GM11168 (cell line): ENCODE measurements at regions not wholly inside any gene's neighbourhood (a gene's known extent, or its start where the extent isn't known, plus 50 kb on each side); places are given as distances from the start of the nearest gene placed in this dataset.

Experiments used
- in situ Hi-C: fragments of 300-500 bp; cut with MboI; formaldehyde crosslinking; loops from one replicate; pipeline ENCODE4 v1.12.0; 2022; ENCODE audit warnings: low sequenced_read_pairs; ENCODE audit not compliant: unreplicated experiment

GRCh38 chr5:167863883-167864282, 427.6 kb upstream of the WWC1 start:
- in situ Hi-C loops = no loop called here

- in situ Hi-C loops = no loop called here
Measured at GRCh38 chr5:167864801-167865200, 426.6 kb upstream of the WWC1 start.

DNA sequence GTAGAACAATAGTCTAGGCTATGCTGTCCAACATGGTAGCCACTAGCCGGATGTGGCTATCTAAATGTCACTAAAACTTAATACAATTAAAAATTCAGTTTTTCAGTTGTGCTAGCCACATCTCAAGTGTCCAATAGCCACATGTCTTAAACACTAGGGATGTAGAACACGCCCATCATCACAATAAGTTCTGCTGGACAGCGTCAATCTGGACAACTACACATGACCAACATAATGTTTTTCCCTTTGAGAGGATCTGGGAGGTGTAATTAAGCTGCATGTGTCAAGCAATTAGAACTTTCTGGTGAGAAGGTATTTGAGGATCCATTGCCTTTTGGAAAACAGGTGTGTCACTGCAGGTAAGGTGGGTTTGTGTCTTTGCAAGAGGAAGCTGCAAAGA, 424.6 kb upstream of the WWC1 start:
- in situ Hi-C loops = no loop called here

DNA sequence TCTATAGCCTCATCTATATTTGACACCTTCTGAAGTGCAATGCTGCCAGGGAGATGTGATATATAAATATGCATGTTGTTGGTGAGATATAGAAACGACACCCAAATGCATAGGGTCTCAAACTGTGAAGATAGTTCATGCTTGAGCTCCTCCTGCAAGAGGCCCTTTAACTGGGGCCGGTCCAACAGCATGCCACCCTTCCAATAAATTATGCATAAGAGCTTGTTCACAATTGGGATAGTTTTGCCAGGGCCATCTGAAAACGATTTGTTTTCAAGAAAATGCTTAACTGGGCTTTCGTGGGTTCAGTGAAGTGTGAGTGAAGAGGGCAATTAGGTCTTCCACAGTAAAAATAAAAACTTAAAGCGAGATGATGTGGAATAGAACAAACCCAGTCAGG, 424.2 kb upstream of the WWC1 start:
- in situ Hi-C loops = no loop called here

DNA sequence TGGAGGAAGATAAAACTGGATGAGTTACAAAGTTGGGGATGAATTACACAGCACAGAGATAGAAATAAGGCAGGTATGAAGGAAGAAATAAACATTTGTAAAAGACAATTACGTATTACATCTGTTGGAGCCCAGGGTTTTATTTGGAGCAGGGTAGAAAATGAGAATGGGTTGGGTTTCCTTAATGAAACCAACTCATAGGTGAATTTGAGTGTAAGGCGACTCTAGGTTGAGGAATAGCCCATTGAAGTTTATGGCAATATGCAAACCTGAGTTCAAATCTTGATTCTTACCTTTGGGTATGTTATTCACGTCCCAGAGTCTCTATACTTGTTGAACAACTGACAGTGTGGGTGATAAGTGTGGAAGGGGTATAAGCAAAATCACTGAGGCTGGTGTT, 422.3 kb upstream of the WWC1 start:
- in situ Hi-C loops = no loop called here

GRCh38 chr5:167870055-167870454, 421.4 kb upstream of the WWC1 start:
- in situ Hi-C loops = no loop called here

GRCh38 chr5:167871091-167871490, 420.4 kb upstream of the WWC1 start:
- in situ Hi-C loops = no loop called here

DNA sequence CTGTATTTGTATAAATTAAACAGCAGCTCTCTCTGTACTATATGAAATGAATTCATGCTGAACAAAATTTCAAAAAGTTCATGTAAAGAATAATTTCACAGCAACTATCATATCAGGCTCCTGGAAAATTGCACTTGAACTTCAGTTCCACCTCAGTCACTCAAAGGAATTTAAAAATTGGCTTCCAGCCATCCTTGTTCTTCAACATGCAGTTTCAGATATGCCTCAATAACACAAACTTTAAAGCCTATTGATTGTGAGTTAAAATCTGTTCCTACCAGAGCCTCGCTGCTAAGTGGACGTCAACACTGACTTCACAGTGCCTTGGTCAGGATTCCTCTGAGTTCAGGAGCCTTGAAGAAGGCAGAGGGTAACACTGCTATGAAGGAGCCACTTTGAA, 418.7 kb upstream of the WWC1 start:
- in situ Hi-C loops = no loop called here

DNA sequence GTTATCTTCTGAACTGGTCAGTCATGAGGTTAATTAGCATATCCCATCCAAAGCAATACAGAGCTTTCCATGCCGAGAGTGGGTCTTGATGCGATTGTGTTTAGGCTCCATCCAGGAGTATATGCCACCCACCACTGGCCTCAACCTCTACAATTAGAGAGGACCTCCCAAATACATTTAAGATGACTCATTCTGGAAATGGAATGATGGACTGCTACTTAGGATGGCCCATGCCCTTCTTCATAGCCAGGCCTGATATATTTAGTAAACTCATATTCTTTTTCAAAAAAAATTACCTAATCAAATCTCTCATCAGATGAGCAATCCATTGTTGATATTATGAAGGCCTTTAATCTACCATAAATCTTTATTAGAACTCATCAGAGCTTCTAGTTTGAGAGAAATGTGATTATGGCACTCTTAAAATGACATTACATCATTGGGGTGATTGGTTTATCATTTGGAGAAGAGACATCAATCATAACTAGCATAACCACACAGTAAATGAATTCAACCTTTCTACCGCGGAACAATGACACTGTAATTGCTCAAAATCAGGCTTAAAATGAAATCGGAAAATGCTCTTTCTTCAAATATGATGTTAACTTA, 414.2 kb upstream of the WWC1 start:
- in situ Hi-C loops = no loop called here

GRCh38 chr5:167877924-167878323, 413.5 kb upstream of the WWC1 start:
- in situ Hi-C loops = no loop called here

- in situ Hi-C loops = no loop called here
Measured at GRCh38 chr5:167880420-167880819, 411.0 kb upstream of the WWC1 start.

DNA sequence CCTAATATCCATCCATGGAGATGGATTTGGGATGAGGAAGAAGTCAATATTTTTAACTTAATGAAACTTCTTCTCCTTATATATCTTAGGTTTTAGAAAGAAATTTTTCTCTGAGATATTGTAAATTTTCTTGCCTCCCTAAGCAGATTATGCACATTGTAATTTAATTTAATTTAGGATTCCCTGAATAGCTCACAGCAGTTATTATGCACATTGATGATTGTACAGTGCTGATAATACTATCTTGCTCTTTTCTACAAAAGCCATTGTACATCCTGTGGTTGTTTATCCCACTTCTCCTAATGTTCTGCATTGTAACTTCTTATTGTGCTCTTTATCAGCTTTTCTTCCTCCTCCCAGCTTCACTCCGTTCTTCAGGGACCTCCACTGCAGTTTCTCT, 410.4 kb upstream of the WWC1 start:
- in situ Hi-C loops = no loop called here

GRCh38 chr5:167886196-167886595, 405.2 kb upstream of the WWC1 start:
- in situ Hi-C loops = no loop called here

DNA sequence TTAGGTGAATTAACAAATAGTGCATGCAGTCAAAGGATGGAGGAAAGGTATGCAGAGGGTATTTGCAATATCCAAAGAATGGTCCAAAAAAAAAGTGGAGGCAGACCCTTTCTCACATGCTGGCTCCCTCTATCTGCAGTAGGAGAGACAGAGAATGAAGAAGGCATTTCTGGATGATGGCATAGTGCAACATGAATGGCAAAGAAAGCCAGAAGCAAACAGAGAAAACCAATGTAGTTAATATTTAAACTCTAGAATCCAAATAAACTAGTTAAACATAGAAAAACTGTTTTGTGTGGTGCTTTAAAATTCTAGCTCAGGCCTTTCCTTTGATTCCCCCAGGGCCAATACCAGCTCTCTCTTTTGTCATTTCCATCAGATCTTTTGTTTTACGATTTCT, 403.1 kb upstream of the WWC1 start:
- in situ Hi-C loops = no loop called here

DNA sequence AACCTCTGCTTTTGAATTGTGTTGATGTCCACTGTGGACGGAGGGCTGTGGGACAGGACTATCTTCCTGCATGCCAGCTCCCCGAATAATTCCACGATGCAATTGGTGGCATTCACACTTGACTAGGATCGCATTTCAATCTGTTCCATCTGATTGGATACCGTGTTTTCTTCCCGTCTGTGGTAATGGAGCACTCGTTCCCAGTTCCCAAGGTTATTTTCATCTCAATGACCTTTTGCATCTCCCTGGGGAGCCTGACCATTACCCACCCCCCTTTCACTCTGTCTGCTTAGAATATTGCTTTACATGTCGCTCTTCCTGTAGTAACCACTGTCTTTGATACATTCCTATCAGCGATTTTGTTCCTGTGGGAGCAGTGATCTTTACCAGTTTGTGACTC, 402.2 kb upstream of the WWC1 start:
- in situ Hi-C loops = no loop called here

DNA sequence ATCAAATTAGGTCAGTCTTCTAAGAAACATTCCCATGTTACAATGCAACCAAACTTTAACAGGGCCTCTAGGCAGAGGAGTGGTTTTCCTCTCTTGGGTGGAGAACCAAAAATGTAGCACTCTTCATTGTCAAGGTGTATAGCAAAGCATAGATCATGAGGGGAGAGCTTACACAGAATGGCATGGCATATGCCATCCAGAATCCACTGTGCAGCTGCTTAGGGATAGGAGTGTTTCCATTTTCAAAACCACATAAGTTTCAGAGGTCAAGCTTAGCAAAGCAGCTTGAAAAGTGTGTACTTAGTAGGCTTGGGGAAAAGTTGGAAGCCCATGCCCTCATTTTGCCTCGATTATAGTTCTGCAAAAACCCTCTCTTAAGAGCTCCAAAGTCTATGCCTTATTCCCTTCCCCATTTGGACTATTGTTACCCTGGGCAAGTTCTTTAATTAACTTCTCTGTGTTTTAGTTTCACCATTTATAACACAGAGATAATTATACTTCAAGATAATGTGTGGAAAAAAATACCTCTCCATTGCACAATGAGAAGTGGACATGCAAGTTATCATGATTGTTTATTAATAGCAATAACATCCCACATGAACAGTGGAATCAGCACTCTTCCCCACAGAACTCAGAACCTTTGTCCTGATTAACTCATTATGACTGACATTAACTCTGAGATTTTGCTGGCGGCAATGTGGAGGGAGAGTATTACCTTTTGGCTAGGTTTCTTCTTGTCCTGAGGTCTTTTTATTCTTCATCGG, 398.9 kb upstream of the WWC1 start:
- in situ Hi-C loops = no loop called here

DNA sequence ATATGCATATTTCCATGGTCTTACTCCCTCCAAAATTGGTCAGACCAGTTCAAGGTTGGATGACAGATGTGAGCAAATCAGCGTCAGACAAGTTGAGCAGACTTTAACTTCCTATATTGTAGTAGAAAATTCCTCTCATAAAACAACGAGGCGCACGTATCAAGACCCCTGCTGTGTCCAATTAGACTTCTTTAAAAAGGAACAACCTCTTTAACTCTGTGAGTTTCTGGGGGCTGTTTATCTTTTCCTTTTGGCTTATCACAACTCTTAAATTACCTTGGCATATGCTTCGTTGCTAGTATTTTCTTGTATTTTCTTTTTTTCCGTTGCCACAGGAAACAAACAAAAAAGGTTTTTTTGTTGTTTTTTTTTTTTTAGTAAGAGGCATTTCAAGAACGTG, 398.2 kb upstream of the WWC1 start:
- in situ Hi-C loops = no loop called here

- in situ Hi-C loops = no loop called here
Measured at GRCh38 chr5:167894631-167895472, 396.6 kb upstream of the WWC1 start.

- in situ Hi-C loops = no loop called here
Measured at GRCh38 chr5:167895899-167896659, 395.4 kb upstream of the WWC1 start.

GRCh38 chr5:167896814-167897213, 394.6 kb upstream of the WWC1 start:
- in situ Hi-C loops = no loop called here

- in situ Hi-C loops = no loop called here
Measured at GRCh38 chr5:167897371-167897770, 394.1 kb upstream of the WWC1 start.
